HUES6 (cell line): ENCODE measurements at regions not wholly inside any gene's neighbourhood (a gene's known extent, or its start where the extent isn't known, plus 50 kb on each side); places are given as distances from the start of the nearest gene placed in this dataset.

Experiments used
- H3K27ac ChIP-seq: 2 replicates; pipeline ENCODE4 v1.7.0; 2013; ENCODE audit warnings: low read depth, mild to moderate bottlenecking, low read length, inconsistent platforms
- H3K27me3 ChIP-seq: 2 replicates; pipeline ENCODE4 v1.6.1; 2013; ENCODE audit warnings: low read length; ENCODE audit not compliant: control insufficient read depth, insufficient read depth
- H3K36me3 ChIP-seq: 2 replicates; pipeline ENCODE4 v1.6.1; 2013; ENCODE audit warnings: low read length; ENCODE audit not compliant: control insufficient read depth, insufficient read depth
- H3K4me1 ChIP-seq: 2 replicates; pipeline ENCODE4 v1.6.1; 2013; ENCODE audit warnings: low read length; ENCODE audit not compliant: control insufficient read depth, insufficient read depth
- H3K4me3 ChIP-seq: 2 replicates; pipeline ENCODE4 v1.5.1; 2013; ENCODE audit warnings: low read depth, low read length
- H3K9ac ChIP-seq: one replicate; pipeline ENCODE4 v1.6.1; 2013; ENCODE audit warnings: mild to moderate bottlenecking, low read length
- H3K9me3 ChIP-seq: 2 replicates; pipeline ENCODE4 v1.6.1; 2013; ENCODE audit warnings: low read depth, low read length; ENCODE audit not compliant: control insufficient read depth, insufficient read depth

- Histone ChIP-seq H3K27ac (no peak overlapping the region), H3K4me1 (no peaks in the 10 kb centered on the region), H3K9ac (no peak overlapping the region), H3K36me3 (no peaks in the 10 kb centered on the region), H3K27me3 (no peaks in the 10 kb centered on the region), H3K9me3 (no peaks in the 10 kb centered on the region), H3K4me3 (no peak overlapping the region)
Measured at GRCh38 chr5:53249529-53250200, 140.1 kb upstream of the MOCS2 start.

- no peaks in the 10 kb centered on the region for H3K9me3 ChIP-seq
- no peaks in the 10 kb centered on the region for H3K36me3 ChIP-seq
- H3K4me3 ChIP-seq: no peak overlapping the region
- H3K9ac ChIP-seq: no peak overlapping the region
- no peaks in the 10 kb centered on the region for H3K4me1 ChIP-seq
- no peak overlapping the region for H3K27ac ChIP-seq
- H3K27me3 ChIP-seq: no peaks in the 10 kb centered on the region
Measured at GRCh38 chr5:53250201-53250550, 140.6 kb upstream of the MOCS2 start.

- no peak overlapping the region for H3K4me3 ChIP-seq
- H3K9ac ChIP-seq: no peak overlapping the region
- H3K27ac ChIP-seq: no peak overlapping the region
- H3K27me3 ChIP-seq: no peaks in the 10 kb centered on the region
- H3K4me1 ChIP-seq: no peaks in the 10 kb centered on the region
- H3K9me3 ChIP-seq: no peaks in the 10 kb centered on the region
- H3K36me3 ChIP-seq: no peaks in the 10 kb centered on the region
Measured at GRCh38 chr5:53253421-53253871, 143.9 kb upstream of the MOCS2 start.

GRCh38 chr5:53256746-53257145 is 147.2 kb upstream of the MOCS2 start:
- H3K4me1 ChIP-seq: no peaks in the 10 kb centered on the region
- no peak overlapping the region for H3K4me3 ChIP-seq
- no peaks in the 10 kb centered on the region for H3K36me3 ChIP-seq
- H3K27ac ChIP-seq: no peak overlapping the region
- no peaks in the 10 kb centered on the region for H3K9me3 ChIP-seq
- no peak overlapping the region for H3K9ac ChIP-seq
- H3K27me3 ChIP-seq: no peaks in the 10 kb centered on the region

GRCh38 chr5:53257806-53258373 is 148.3 kb upstream of the MOCS2 start:
- Histone ChIP-seq H3K27ac (no peak overlapping the region), H3K9ac (no peak overlapping the region), H3K4me3 (no peak overlapping the region)

GRCh38 chr5:53259176-53259575 is 149.6 kb upstream of the MOCS2 start:
- Histone ChIP-seq H3K9me3 (no peaks in the 10 kb centered on the region), H3K27me3 (no peaks in the 10 kb centered on the region), H3K27ac (no peak overlapping the region), H3K36me3 (no peaks in the 10 kb centered on the region), H3K9ac (no peak overlapping the region), H3K4me1 (no peaks in the 10 kb centered on the region), H3K4me3 (no peak overlapping the region)

More at GRCh38 chr5:53257806-53258373, 148.3 kb upstream of the MOCS2 start:
- H3K9me3 ChIP-seq: no peaks in the 10 kb centered on the region
- H3K4me1 ChIP-seq: no peaks in the 10 kb centered on the region
- no peaks in the 10 kb centered on the region for H3K27me3 ChIP-seq
- no peaks in the 10 kb centered on the region for H3K36me3 ChIP-seq

GRCh38 chr5:53260446-53260845 is 150.9 kb upstream of the MOCS2 start:
- Histone ChIP-seq H3K4me1 (no peaks in the 10 kb centered on the region), H3K4me3 (no peak overlapping the region), H3K27me3 (no peaks in the 10 kb centered on the region), H3K9me3 (no peaks in the 10 kb centered on the region; the same call in 1 of the 2 replicates), H3K9ac (no peak overlapping the region), H3K27ac (no peak overlapping the region), H3K36me3 (no peaks in the 10 kb centered on the region)

- H3K36me3 ChIP-seq: no peaks in the 10 kb centered on the region
- no peaks in the 10 kb centered on the region for H3K4me1 ChIP-seq
- no peak overlapping the region for H3K4me3 ChIP-seq
- H3K9ac ChIP-seq: no peak overlapping the region
- H3K27me3 ChIP-seq: no peaks in the 10 kb centered on the region
- no peak overlapping the region for H3K27ac ChIP-seq
- peaks cover 2% of the 10 kb centered on the region; the same call in 1 of the 2 replicates for H3K9me3 ChIP-seq
Measured at GRCh38 chr5:53261245-53261644, 151.7 kb upstream of the MOCS2 start.

- no peaks in the 10 kb centered on the region for H3K4me1 ChIP-seq
- no peak overlapping the region for H3K27ac ChIP-seq
- H3K9me3 ChIP-seq: peaks cover 5% of the 10 kb centered on the region
- no peaks in the 10 kb centered on the region for H3K27me3 ChIP-seq
- no peaks in the 10 kb centered on the region for H3K36me3 ChIP-seq
- no peak overlapping the region for H3K9ac ChIP-seq
- no peak overlapping the region for H3K4me3 ChIP-seq
Measured at GRCh38 chr5:53262348-53262970, 152.9 kb upstream of the MOCS2 start.

GRCh38 chr5:53263151-53263550 is 153.6 kb upstream of the MOCS2 start:
- H3K9ac ChIP-seq: no peak overlapping the region
- no peaks in the 10 kb centered on the region for H3K4me1 ChIP-seq
- no peaks in the 10 kb centered on the region for H3K27me3 ChIP-seq
- H3K27ac ChIP-seq: no peak overlapping the region
- no peak overlapping the region for H3K4me3 ChIP-seq
- H3K36me3 ChIP-seq: no peaks in the 10 kb centered on the region
- peaks cover 12% of the 10 kb centered on the region for H3K9me3 ChIP-seq

- no peaks in the 10 kb centered on the region for H3K4me1 ChIP-seq
- H3K4me3 ChIP-seq: no peak overlapping the region
- no peak overlapping the region for H3K27ac ChIP-seq
- H3K9ac ChIP-seq: no peak overlapping the region
- H3K27me3 ChIP-seq: no peaks in the 10 kb centered on the region
- no peaks in the 10 kb centered on the region for H3K36me3 ChIP-seq
- H3K9me3 ChIP-seq: peaks cover 13% of the 10 kb centered on the region
Measured at GRCh38 chr5:53265043-53265442, 155.5 kb upstream of the MOCS2 start.
